ENCODE measurements at regions not wholly inside any gene's neighbourhood (a gene's known extent, or its start where the extent isn't known, plus 50 kb on each side); places are given as distances from the start of the nearest gene placed in this dataset.

DNA sequence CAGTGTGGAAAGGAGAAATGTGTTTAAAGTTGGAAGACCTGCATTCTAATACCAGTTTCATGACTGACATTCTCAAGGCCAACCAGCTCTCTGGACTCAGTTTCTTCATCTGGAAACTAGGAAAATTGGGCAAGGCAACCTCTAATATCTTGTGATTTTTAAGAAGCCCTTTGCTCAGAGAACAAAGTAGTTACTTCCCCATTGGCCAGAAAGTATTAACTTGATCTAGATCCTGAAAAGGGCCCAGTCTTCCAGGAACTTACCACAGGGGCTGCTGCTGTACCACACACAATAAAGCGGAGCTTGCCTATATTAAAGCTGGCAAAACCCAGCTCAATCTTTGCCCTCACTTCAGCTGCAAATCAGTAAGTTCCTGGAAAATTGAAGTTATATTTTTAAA, 155.6 kb upstream of the ADO start:
- dilution Hi-C loops (cut with MboI; ENCODE audit: extremely low pct_ligation_motif_present, low sequenced_read_pairs) = no loop called here
- TF ChIP-seq MYC (IDR thresholded peaks at IDR 0.05; ENCODE audit: low read depth, low read length) (no peak), FOS (IDR thresholded peaks at IDR 0.05; ENCODE audit: borderline replicate concordance, insufficient read depth, low read length) (no peak), POLR2AphosphoS5 (IDR thresholded peaks at IDR 0.05; ENCODE audit: insufficient read depth, low read depth, low read length) (no peak), POLR2A (IDR thresholded peaks at IDR 0.05; ENCODE audit: low read depth, low read length) (no peak), EZH2 (IDR thresholded peaks at IDR 0.05; ENCODE audit: borderline replicate concordance, low read depth, low read length, severe bottlenecking) (no peak), GATA2 (IDR thresholded peaks at IDR 0.05; ENCODE audit: insufficient read depth, insufficient read length, low read depth, low read length) (no peak), JUN (IDR thresholded peaks at IDR 0.05; ENCODE audit: borderline replicate concordance, insufficient read depth, insufficient read length, low read depth) (no peak)
- TF ChIP-seq, protein P1, sequence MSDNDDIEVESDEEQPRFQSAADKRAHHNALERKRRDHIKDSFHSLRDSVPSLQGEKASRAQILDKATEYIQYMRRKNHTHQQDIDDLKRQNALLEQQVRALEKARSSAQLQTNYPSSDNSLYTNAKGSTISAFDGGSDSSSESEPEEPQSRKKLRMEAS (IDR thresholded peaks at IDR 0.05; ENCODE audit: insufficient read depth, insufficient read length) = no peak
- TF ChIP-seq, protein P2, sequence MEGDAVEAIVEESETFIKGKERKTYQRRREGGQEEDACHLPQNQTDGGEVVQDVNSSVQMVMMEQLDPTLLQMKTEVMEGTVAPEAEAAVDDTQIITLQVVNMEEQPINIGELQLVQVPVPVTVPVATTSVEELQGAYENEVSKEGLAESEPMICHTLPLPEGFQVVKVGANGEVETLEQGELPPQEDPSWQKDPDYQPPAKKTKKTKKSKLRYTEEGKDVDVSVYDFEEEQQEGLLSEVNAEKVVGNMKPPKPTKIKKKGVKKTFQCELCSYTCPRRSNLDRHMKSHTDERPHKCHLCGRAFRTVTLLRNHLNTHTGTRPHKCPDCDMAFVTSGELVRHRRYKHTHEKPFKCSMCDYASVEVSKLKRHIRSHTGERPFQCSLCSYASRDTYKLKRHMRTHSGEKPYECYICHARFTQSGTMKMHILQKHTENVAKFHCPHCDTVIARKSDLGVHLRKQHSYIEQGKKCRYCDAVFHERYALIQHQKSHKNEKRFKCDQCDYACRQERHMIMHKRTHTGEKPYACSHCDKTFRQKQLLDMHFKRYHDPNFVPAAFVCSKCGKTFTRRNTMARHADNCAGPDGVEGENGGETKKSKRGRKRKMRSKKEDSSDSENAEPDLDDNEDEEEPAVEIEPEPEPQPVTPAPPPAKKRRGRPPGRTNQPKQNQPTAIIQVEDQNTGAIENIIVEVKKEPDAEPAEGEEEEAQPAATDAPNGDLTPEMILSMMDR (IDR thresholded peaks at IDR 0.05; ENCODE audit: extremely low read depth in 1 of 2, insufficient read depth in 1 of 2, low read depth in 1 of 2, low read length in 2 of 2) = no peak
- intact Hi-C loops (cut with micrococcal nuclease) = no loop called here
- CTCF ChIA-PET = interaction anchor here (0.5 to 1.5 kb wide), 2 partner anchors 9 to 169 kb away, joined by 3 to 10 read pairs; no protein-coding TSS in a partner anchor
- Histone ChIP-seq H3K9me3 (replicated peaks; ENCODE audit: control insufficient read depth, insufficient read depth, low read length) (no peaks in the 10 kb centered on the region), H3K4me1 (ENCODE audit: control insufficient read depth, extremely low read depth, insufficient read depth, low read length) (peaks cover 5% of the 10 kb centered on the region), H3K79me2 (ENCODE audit: control insufficient read depth, insufficient read depth, low read length) (no peaks in the 10 kb centered on the region), H2AFZ (ENCODE audit: low read depth, low read length) (no peak overlapping the region), H3K9ac (replicated peaks; ENCODE audit: extremely low read depth, insufficient read depth, low read length) (no peak overlapping the region), H3K4me3 (replicated peaks in 1 of 3; ENCODE audit: insufficient read depth in 1 of 3, low read depth in 1 of 3, low read length in 3 of 3) (no peak overlapping the region), H3K27ac (ENCODE audit: insufficient read depth, low read depth, low read length) (no peak overlapping the region), H3K4me2 (ENCODE audit: insufficient read depth, low read length) (no peak overlapping the region), H3K9me1 (replicated peaks; ENCODE audit: control insufficient read depth, extremely low read depth, insufficient read depth, low read length) (no peaks in the 10 kb centered on the region), H4K20me1 (replicated peaks; ENCODE audit: control insufficient read depth, extremely low read depth, insufficient read depth, low read length) (no peaks in the 10 kb centered on the region), H3K27me3 (ENCODE audit: control insufficient read depth in 2 of 2, insufficient read depth in 2 of 2, low read length in 2 of 2) (no peaks in the 10 kb centered on the region), H3K36me3 (ENCODE audit: control insufficient read depth in 2 of 2, extremely low read depth in 1 of 2, insufficient read depth in 2 of 2, low read length in 2 of 2) (no peaks in the 10 kb centered on the region)
- FAIRE-seq (no peak), DNase-seq (ENCODE audit: low read depth, low spot score) (no peak)
- no TSS peak for BruUV-seq (replicated peaks)
- POLR2A ChIA-PET = no interaction called here
